Stomach (tissue), 4 donors: ENCODE measurements at regions not wholly inside any gene's neighbourhood (a gene's known extent, or its start where the extent isn't known, plus 50 kb on each side); places are given as distances from the start of the nearest gene placed in this dataset.

Experiments
- CTCF ChIP-seq, 7 experiments: fragments of 450-650 bp in 4 of 7; fragments of 200-600 bp in 3 of 7; sonication (generic) in 3 of 7; IDR thresholded peaks; one replicate each; pipeline ENCODE4 v1.5.1; 2016 to 2019; ENCODE audit warnings: antibody characterized with exemption in 7 of 7, control low read depth in 2 of 7, mild to moderate bottlenecking in 1 of 7
- POLR2A ChIP-seq, 4 donors: fragments of 450-650 bp; IDR thresholded peaks; one replicate each; pipeline ENCODE4 v1.6.1; 2016; ENCODE audit warnings: antibody characterized with exemption in 4 of 4, control low read depth in 2 of 4, mild to moderate bottlenecking in 1 of 4, moderate library complexity in 1 of 4
- POLR2AphosphoS5 ChIP-seq, 3 donors: sonication (generic); formaldehyde crosslinking; IDR thresholded peaks; one replicate each; pipeline ENCODE4 v1.6.1; 2016; ENCODE audit warnings: antibody characterized with exemption in 3 of 3

DNA sequence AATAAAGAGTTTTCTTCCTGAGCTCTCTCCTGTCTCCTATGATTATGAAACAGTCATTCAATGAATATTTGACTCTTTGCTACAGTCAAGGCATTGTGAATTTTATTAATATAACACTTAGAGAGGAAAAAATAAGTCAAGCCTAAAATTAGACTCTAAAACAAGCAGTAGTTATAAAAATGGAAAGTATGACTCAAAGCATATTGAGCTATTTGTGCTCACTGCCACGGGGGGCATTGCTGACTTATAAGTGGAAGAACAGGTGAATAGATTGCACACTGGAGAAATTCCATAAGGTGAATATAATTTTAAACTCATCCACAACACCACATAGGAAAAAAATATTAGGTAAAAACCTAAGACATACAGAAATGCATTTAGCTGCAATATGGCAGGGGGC lies 87.7 kb upstream of the CCDC196 start:
- TF ChIP-seq CTCF (IDR thresholded peaks at IDR 0.05) (no peak), POLR2AphosphoS5 (IDR thresholded peaks at IDR 0.05) (no peak), POLR2A (IDR thresholded peaks at IDR 0.05) (no peak)
